Large intestine (tissue), 3 donors: ENCODE measurements at regions not wholly inside any gene's neighbourhood (a gene's known extent, or its start where the extent isn't known, plus 50 kb on each side); places are given as distances from the start of the nearest gene placed in this dataset.

ENCODE experiments used
- DNase-seq, 2 donors: peaks; one replicate each; pipeline versions ENCODE4 v3.0.0 to v3.0.0-alpha.2; 2013
- H3K27ac ChIP-seq: one replicate; pipeline ENCODE4 v1.5.1; 2013; ENCODE audit warnings: low read length
- H3K27me3 ChIP-seq: 2 replicates; pipeline ENCODE4 v1.6.1; 2013; ENCODE audit warnings: low read length; ENCODE audit not compliant: control insufficient read depth, insufficient read depth
- H3K36me3 ChIP-seq: 2 replicates; pipeline ENCODE4 v1.6.1; 2013; ENCODE audit warnings: low read length; ENCODE audit not compliant: control insufficient read depth, insufficient read depth
- H3K4me1 ChIP-seq: one replicate; pipeline ENCODE4 v1.6.1; 2013; ENCODE audit warnings: low read length; ENCODE audit not compliant: control insufficient read depth, insufficient read depth
- H3K4me3 ChIP-seq: one replicate; pipeline ENCODE4 v1.5.1; 2013; ENCODE audit warnings: low read length
- H3K9me3 ChIP-seq: one replicate; pipeline ENCODE4 v1.6.1; 2013; ENCODE audit warnings: mild to moderate bottlenecking, low read depth, low read length, moderate library complexity; ENCODE audit not compliant: control insufficient read depth
- WGBS: methylation state at CpG from one replicate; pipeline ENCODE4 v1.1.5; 2013; ENCODE audit warnings: low lambda C conversion rate; ENCODE audit not compliant: insufficient coverage; 5-methylcytosine and 5-hydroxymethylcytosine counted together

DNA sequence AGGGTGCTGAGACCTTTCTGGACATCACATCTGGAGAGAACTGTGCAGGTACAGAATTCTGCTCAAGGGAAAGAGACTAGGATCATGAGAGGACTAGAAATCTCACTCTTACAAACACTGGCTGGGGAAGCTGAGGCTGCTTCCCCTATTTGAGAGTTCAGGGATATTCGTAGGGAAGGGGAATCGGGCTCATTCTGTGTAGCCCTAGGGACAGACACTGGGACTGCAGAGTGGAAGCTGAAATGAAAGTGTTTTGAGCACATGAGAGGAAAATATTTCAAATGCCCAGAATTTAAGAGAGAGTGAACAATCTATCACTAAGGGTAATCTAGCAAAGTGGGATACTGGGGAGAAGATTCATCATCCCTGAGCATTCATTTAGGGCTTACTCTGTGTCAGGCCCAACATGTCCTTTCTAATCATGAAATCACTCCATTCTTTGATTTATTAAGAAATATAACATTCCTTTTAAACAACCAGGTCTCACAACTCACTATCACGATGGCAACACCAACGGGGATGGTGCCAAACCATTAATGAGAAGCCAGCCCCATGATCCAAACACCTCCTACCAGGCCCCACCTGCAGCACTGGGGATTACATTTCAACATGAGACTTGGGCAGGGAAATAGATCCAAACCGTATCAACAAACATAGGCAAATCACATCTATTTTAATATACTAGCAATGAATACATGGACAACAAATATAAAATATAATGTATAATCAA, 63.0 kb downstream of the CPN2 start:
- no CpG with 5 or more reads among the region's 5 CpGs for WGBS
- Histone ChIP-seq H3K27me3 (peaks cover 2% of the 10 kb centered on the region), H3K27ac (no peak overlapping the region), H3K36me3 (no peaks in the 10 kb centered on the region), H3K9me3 (peaks cover 5% of the 10 kb centered on the region), H3K4me3 (no peak overlapping the region), H3K4me1 (no peaks in the 10 kb centered on the region)
- DNase-seq: no peak
